MCF 10A (cell line): ENCODE measurements at regions not wholly inside any gene's neighbourhood (a gene's known extent, or its start where the extent isn't known, plus 50 kb on each side); places are given as distances from the start of the nearest gene placed in this dataset.

Experiments
- BruUV-seq: library from RNA; stranded (reverse); fragments of 400-500 nt; replicated peaks from 2 replicates; lab custom pipeline; 2021; lab: Mats Ljungman, UMichigan
- CTCF ChIA-PET: fragments of 300-600 bp; sonication (Branson Sonifier 250); formaldehyde crosslinking; extraction: SDS; loops from one replicate; lab custom pipeline; 2021; ENCODE audit warnings: antibody characterized with exemption, inconsistent platforms; lab: Yijun Ruan, JAX
- POLR2A ChIA-PET: fragments of 300-600, 350-650 bp; sonication (Branson Sonifier 250); formaldehyde crosslinking; extraction: SDS; loops from one replicate; lab custom pipeline; 2020; ENCODE audit warnings: antibody characterized with exemption, inconsistent platforms; lab: Yijun Ruan, JAX
- DNase-seq: peaks from one replicate; pipeline ENCODE4 v3.0.0-alpha.2; 2018; ENCODE audit not compliant: unreplicated experiment
- H3K27ac Mint-ChIP-seq: one replicate; pipeline ENCODE4 v1.8.0; 2022; ENCODE audit warnings: mild to moderate bottlenecking, low read depth, mixed read lengths; ENCODE audit not compliant: unreplicated experiment
- H3K27me3 Mint-ChIP-seq: one replicate; pipeline ENCODE4 v1.8.0; 2022; ENCODE audit warnings: mixed read lengths; ENCODE audit not compliant: insufficient read depth, unreplicated experiment
- H3K36me3 Mint-ChIP-seq: one replicate; pipeline ENCODE4 v1.8.0; 2022; ENCODE audit warnings: mild to moderate bottlenecking, moderate library complexity, mixed read lengths; ENCODE audit not compliant: insufficient read depth, unreplicated experiment
- H3K4me1 Mint-ChIP-seq: one replicate; pipeline ENCODE4 v1.8.0; 2022; ENCODE audit warnings: mixed read lengths; ENCODE audit not compliant: insufficient read depth, unreplicated experiment
- H3K4me3 Mint-ChIP-seq: one replicate; pipeline ENCODE4 v1.8.0; 2022; ENCODE audit warnings: mild to moderate bottlenecking, moderate library complexity, mixed read lengths; ENCODE audit not compliant: unreplicated experiment
- H3K9me3 Mint-ChIP-seq: one replicate; pipeline ENCODE4 v1.8.0; 2022; ENCODE audit warnings: mixed read lengths; ENCODE audit not compliant: unreplicated experiment
- CTCF ChIP-seq: fragments of 200-600 bp; IDR thresholded peaks from one replicate; pipeline ENCODE4 v1.8.0; 2022; ENCODE audit warnings: antibody characterized with exemption, mild to moderate bottlenecking; ENCODE audit not compliant: unreplicated experiment
- intact Hi-C: fragments of 100-400 bp; cut with micrococcal nuclease; formaldehyde crosslinking; loops from 2 replicates; pipeline ENCODE4 v1.14.1; 2022

- ChIA-PET POLR2A (interaction anchor here (1.2 to 1.8 kb wide), 5 partner anchors 153 to 560 kb away, joined by 3 to 8 read pairs (median 4); no protein-coding TSS in a partner anchor), CTCF (interaction anchor here (0.5 to 8.1 kb wide), 38 partner anchors 10 to 934 kb away, joined by 3 to 127 read pairs (median 3); no protein-coding TSS in a partner anchor)
- H3K27me3 Mint-ChIP-seq, result no peaks in the 10 kb centered on the region
- no TSS peak for BruUV-seq
- H3K36me3 Mint-ChIP-seq, result peaks cover 23% of the 10 kb centered on the region
- H3K4me1 Mint-ChIP-seq, result peaks cover 21% of the 10 kb centered on the region
- H3K27ac Mint-ChIP-seq, result no peak overlapping the region
- H3K9me3 Mint-ChIP-seq, result no peaks in the 10 kb centered on the region
- peak; percentile 89 for TF ChIP-seq CTCF
- peak; percentile 66 for DNase-seq
- intact Hi-C loops, result loop anchor here (1.0 to 10.0 kb wide), 3 partner anchors 149 to 561 kb away; no protein-coding TSS in a partner anchor
- no peak overlapping the region for H3K4me3 Mint-ChIP-seq
These were observed 99.4 kb upstream of the BLID start for GRCh38 chr11:122215244-122215992.

GRCh38 chr11:122214567-122214966, 98.6 kb upstream of the BLID start:
- H3K27me3 Mint-ChIP-seq, result no peaks in the 10 kb centered on the region
- no peaks in the 10 kb centered on the region for H3K9me3 Mint-ChIP-seq
- CTCF ChIA-PET, result interaction anchor here (0.5 to 8.1 kb wide), 16 partner anchors 10 to 933 kb away, joined by 3 to 127 read pairs (median 4); no protein-coding TSS in a partner anchor
- H3K36me3 Mint-ChIP-seq, result peaks cover 18% of the 10 kb centered on the region
- intact Hi-C loops, result loop anchor here (2.0 to 10.0 kb wide), 2 partner anchors 150 to 560 kb away; no protein-coding TSS in a partner anchor
- no peak overlapping the region for H3K4me3 Mint-ChIP-seq
- no peak for DNase-seq
- peaks cover 21% of the 10 kb centered on the region for H3K4me1 Mint-ChIP-seq
- POLR2A ChIA-PET, result interaction anchor here (1.2 to 1.3 kb wide), 2 partner anchors 285 to 559 kb away, joined by 3 to 8 read pairs; no protein-coding TSS in a partner anchor
- BruUV-seq, result no TSS peak
- H3K27ac Mint-ChIP-seq, result no peak overlapping the region
- no peak for TF ChIP-seq CTCF

GRCh38 chr11:122214080-122214479, 98.1 kb upstream of the BLID start:
- no peak overlapping the region for H3K4me3 Mint-ChIP-seq
- TF ChIP-seq CTCF, result no peak
- ChIA-PET POLR2A (interaction anchor here (0.7 kb wide), 2 partner anchors 20 to 118 kb away, joined by 3 read pairs; no protein-coding TSS in a partner anchor), CTCF (interaction anchor here (0.6 to 8.1 kb wide), 9 partner anchors 11 to 559 kb away, joined by 3 to 127 read pairs (median 4); no protein-coding TSS in a partner anchor)
- no peaks in the 10 kb centered on the region for H3K9me3 Mint-ChIP-seq
- intact Hi-C loops, result loop anchor here (2.0 to 10.0 kb wide), 2 partner anchors 151 to 559 kb away; no protein-coding TSS in a partner anchor
- no peaks in the 10 kb centered on the region for H3K27me3 Mint-ChIP-seq
- H3K27ac Mint-ChIP-seq, result no peak overlapping the region
- no peak for DNase-seq
- H3K4me1 Mint-ChIP-seq, result peaks cover 21% of the 10 kb centered on the region
- peaks cover 17% of the 10 kb centered on the region for H3K36me3 Mint-ChIP-seq
- BruUV-seq, result no TSS peak

- Mint-ChIP-seq H3K9me3 (no peaks in the 10 kb centered on the region), H3K4me1 (peaks cover 21% of the 10 kb centered on the region), H3K27me3 (no peaks in the 10 kb centered on the region), H3K36me3 (peaks cover 12% of the 10 kb centered on the region), H3K4me3 (no peak overlapping the region), H3K27ac (no peak overlapping the region)
- intact Hi-C loops, result loop anchor here (10.0 kb wide), 1 partner anchor 152 kb away; no protein-coding TSS in a partner anchor
- CTCF ChIA-PET, result interaction anchor here (0.6 to 8.1 kb wide), 4 partner anchors 10 to 567 kb away, joined by 3 to 127 read pairs (median 6); no protein-coding TSS in a partner anchor
- DNase-seq, result no peak
- no peak for TF ChIP-seq CTCF
- POLR2A ChIA-PET, result no interaction called here
- no TSS peak for BruUV-seq
These were observed 97.2 kb upstream of the BLID start for GRCh38 chr11:122213171-122213570.
